ENCODE measurements at regions not wholly inside any gene's neighbourhood (a gene's known extent, or its start where the extent isn't known, plus 50 kb on each side); places are given as distances from the start of the nearest gene placed in this dataset.

DNA sequence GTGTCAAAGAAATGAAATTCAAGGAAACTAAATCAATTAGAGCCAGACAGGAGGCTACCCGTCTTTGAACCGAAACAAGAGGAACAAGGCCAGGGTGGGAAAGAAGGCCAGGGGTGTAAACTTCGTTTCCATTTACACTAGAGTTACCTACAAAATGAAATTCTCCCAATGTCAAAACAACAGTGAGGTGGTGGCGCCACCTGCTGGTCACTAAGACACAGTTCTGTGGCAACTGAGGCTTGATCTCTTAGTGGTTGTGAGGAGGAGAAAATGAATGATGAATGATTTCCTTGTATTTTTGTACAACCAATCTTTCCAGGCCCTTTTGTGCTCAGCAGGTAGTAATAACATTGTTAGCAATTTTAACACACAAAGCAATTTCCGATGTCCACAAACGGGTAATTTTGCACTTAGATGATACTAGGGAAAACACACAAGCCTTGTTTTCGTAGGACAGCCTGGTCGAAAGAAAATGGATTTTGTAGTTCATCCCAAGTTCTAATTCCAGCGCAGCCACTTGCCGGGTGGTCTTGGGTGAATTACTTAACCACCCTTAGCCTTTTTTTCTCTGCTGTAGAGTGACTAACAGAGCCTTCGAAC, 54.8 kb upstream of the SOD1 start:
- TF ChIP-seq ELF4 (IDR thresholded peaks at IDR 0.05) (no peak), BHLHE40 (IDR thresholded peaks at IDR 0.05; ENCODE audit: borderline replicate concordance) (no peak), FOXM1 (IDR thresholded peaks at IDR 0.05; ENCODE audit: borderline replicate concordance) (no peak)

All from HEK293T (cell line).